ENCODE measurements at regions not wholly inside any gene's neighbourhood (a gene's known extent, or its start where the extent isn't known, plus 50 kb on each side); places are given as distances from the start of the nearest gene placed in this dataset.

DNA sequence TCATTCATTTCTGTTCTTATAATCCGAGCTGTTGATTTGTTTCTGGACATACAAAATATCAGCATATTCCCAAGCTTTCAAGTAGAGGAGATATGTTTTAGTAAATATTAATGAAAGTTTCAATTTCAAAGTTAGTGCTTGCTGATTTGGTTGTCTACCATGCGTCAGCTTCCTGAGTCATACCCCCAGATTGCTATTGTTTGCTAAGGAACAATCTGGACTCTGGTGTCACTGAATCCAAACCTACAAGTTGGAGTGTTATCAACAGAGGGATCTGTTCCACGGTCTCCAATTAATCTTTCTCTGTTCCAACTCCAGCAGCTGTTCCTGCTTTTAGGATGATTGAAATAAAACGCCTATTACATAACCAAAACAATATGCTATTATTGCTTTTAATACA lies 96.1 kb upstream of the FAM9A start:
- no peaks in the 10 kb centered on the region for H3K9me3 ChIP-seq
- no peak for DNase-seq
- no peaks in the 10 kb centered on the region for H3K4me1 ChIP-seq (ENCODE audit: low read depth)
- no peaks in the 10 kb centered on the region for H3K36me3 ChIP-seq (ENCODE audit: low read depth)
- TF ChIP-seq, protein P1, sequence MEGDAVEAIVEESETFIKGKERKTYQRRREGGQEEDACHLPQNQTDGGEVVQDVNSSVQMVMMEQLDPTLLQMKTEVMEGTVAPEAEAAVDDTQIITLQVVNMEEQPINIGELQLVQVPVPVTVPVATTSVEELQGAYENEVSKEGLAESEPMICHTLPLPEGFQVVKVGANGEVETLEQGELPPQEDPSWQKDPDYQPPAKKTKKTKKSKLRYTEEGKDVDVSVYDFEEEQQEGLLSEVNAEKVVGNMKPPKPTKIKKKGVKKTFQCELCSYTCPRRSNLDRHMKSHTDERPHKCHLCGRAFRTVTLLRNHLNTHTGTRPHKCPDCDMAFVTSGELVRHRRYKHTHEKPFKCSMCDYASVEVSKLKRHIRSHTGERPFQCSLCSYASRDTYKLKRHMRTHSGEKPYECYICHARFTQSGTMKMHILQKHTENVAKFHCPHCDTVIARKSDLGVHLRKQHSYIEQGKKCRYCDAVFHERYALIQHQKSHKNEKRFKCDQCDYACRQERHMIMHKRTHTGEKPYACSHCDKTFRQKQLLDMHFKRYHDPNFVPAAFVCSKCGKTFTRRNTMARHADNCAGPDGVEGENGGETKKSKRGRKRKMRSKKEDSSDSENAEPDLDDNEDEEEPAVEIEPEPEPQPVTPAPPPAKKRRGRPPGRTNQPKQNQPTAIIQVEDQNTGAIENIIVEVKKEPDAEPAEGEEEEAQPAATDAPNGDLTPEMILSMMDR (IDR thresholded peaks at IDR 0.05), result no peak
- intact Hi-C loops (cut with DNase I, micrococcal nuclease), result no loop called here
- no peak for ATAC-seq
- H3K4me3 ChIP-seq, result no peak overlapping the region

DNA sequence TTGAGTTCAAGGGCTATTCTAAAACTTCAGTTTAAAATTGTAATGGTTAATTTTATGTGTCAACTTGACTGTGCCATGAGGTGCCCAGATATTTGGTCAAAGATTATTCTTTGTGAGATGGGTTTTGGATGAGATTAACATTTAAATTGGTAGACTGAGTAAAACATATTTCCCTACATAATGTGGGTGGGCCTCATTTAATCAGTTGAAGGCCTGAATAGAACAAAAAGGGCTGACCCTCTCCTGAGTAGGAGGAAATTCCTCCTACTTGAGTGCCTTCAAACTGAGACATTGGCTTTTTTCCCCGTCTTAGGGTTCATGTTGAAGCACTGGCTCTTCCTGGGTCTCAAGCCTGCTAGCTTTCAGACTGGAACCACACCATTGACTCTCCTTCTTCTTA lies 89.6 kb upstream of the FAM9A start:
- TF ChIP-seq, protein P1 (IDR thresholded peaks at IDR 0.05), result no peak
- ATAC-seq (no peak), DNase-seq (no peak)
- no peaks in the 10 kb centered on the region for H3K9me3 ChIP-seq
- no peak overlapping the region for H3K4me3 ChIP-seq
- no peaks in the 10 kb centered on the region for H3K36me3 ChIP-seq (ENCODE audit: low read depth)
- H3K4me1 ChIP-seq (ENCODE audit: low read depth), result no peaks in the 10 kb centered on the region
- intact Hi-C loops (cut with DNase I, micrococcal nuclease), result no loop called here

DNA sequence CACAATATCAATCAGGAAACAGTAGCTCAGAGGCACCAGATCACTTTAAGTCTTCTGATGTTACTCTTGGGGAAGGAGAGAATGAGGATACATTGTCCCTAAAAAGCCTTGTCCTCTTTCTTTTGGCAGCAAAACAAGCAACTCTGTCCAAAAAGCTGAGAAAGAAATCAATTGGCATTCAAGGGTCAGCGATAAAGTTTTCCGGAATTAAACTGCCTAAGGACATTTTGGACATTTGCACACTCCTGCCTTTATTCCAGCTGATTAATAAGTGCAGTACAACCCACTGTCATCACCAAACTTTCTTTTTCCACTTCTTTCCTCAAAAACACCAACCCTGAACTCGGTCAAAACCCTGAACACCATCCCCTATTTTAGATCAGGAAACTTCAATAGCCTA lies 85.8 kb upstream of the FAM9A start:
- no peak for DNase-seq
- no peaks in the 10 kb centered on the region for H3K36me3 ChIP-seq (ENCODE audit: low read depth)
- ATAC-seq, result no peak
- no peak overlapping the region for H3K4me3 ChIP-seq
- intact Hi-C loops (cut with DNase I, micrococcal nuclease), result no loop called here
- H3K9me3 ChIP-seq, result no peaks in the 10 kb centered on the region
- no peaks in the 10 kb centered on the region for H3K4me1 ChIP-seq (ENCODE audit: low read depth)
- TF ChIP-seq, protein P1 (IDR thresholded peaks at IDR 0.05), result no peak

DNA sequence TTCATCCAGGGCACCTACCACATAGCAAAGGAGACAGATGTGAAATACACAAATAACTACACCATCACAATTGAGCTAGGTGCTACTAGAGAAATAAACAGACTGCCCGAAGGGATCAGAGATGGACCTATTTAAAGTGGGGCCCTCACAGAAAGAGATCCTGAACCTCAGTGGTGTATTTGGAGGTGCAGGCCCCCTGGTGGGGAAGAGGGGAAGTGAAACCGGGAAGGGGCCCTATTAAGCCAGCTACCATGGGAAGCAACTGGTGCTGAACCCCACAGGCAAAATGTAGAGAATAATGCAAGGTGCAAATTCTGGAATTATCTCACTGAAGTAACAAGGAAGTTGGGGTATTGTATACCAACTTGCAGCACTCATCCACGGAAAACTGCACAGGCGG lies 78.6 kb upstream of the FAM9A start:
- H3K4me1 ChIP-seq (ENCODE audit: low read depth), result no peaks in the 10 kb centered on the region
- intact Hi-C loops (cut with DNase I, micrococcal nuclease), result no loop called here
- no peak overlapping the region for H3K4me3 ChIP-seq
- TF ChIP-seq, protein P1 (IDR thresholded peaks at IDR 0.05), result peak; percentile 27
- DNase-seq (peak in 2 of 3 donors; percentile 26 to 31), ATAC-seq (peak; percentile 50)
- no peaks in the 10 kb centered on the region for H3K9me3 ChIP-seq
- H3K36me3 ChIP-seq (ENCODE audit: low read depth), result no peaks in the 10 kb centered on the region

DNA sequence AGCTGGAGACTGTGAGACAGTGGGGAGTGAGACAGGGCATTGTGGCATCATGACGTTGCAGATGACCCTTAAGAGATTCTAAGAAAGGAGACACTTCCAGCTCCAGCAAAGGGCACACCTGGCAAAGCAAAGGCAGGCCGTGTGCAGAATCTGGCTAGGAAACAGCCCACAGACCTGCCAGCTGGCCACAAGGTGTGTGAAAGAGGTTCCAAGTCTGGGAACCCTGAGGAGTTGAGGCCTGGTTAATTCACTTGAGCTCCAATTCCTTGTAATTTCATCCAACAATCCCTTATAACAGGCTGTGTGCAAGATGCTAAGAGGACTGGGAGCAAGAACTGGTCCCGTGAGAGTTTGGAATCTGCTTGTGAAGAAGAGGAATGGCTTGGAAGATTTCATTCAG lies 72.8 kb upstream of the FAM9A start:
- Histone ChIP-seq H3K9me3 (no peaks in the 10 kb centered on the region), H3K4me1 (ENCODE audit: low read depth) (no peaks in the 10 kb centered on the region), H3K36me3 (ENCODE audit: low read depth) (no peaks in the 10 kb centered on the region), H3K4me3 (no peak overlapping the region)
- ATAC-seq (no peak), DNase-seq (no peak)
- TF ChIP-seq, protein P1 (IDR thresholded peaks at IDR 0.05), result no peak
- intact Hi-C loops (cut with DNase I, micrococcal nuclease), result no loop called here

DNA sequence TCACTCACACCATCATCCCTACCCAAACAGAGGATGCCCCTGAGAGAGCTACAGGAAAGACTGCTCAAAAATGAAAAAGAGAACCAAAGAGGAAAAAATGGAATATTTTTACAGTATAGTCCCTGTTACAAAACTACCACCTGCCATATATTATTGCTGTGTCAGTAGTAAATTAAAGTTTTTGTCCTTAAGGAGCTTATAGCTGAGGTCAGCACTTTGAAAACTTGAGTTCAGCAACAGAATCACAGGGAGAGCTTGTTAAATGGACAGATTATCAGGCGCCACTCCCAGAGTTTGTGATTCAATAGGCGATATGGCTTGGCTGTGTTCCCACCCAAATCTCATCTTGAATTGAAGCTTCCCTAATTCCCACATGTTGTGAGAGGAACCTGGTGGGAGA lies 71.9 kb upstream of the FAM9A start:
- ATAC-seq, result no peak
- no peaks in the 10 kb centered on the region for H3K36me3 ChIP-seq (ENCODE audit: low read depth)
- no peaks in the 10 kb centered on the region for H3K9me3 ChIP-seq
- intact Hi-C loops (cut with DNase I, micrococcal nuclease), result no loop called here
- TF ChIP-seq, protein P1 (IDR thresholded peaks at IDR 0.05), result no peak
- H3K4me1 ChIP-seq (ENCODE audit: low read depth), result no peaks in the 10 kb centered on the region
- no peak overlapping the region for H3K4me3 ChIP-seq
- DNase-seq, result no peak

All from mucosa of descending colon (tissue), 3 donors.